ENCODE measurements at regions not wholly inside any gene's neighbourhood (a gene's known extent, or its start where the extent isn't known, plus 50 kb on each side); places are given as distances from the start of the nearest gene placed in this dataset.

DNA sequence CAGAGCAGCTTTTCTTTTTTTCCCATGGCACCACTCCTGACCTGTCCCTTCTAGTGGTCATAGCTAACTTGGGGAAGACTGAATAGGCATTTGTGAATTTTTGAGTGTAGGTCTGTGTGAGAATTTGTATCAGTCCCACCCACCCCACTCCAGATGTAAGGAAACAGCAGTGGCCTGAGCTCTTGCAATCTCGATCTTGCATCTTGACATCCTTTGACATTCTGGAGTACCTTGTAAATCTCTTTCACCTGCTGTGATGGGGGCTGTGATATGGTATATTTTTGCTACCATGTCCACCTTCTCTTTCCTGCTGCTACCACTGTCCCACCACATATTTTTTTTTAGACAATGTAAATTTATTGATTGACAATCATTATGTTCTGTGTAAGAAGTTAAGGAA is 289.3 kb downstream of the MAP2K6 start:
- TF ChIP-seq, protein P1, sequence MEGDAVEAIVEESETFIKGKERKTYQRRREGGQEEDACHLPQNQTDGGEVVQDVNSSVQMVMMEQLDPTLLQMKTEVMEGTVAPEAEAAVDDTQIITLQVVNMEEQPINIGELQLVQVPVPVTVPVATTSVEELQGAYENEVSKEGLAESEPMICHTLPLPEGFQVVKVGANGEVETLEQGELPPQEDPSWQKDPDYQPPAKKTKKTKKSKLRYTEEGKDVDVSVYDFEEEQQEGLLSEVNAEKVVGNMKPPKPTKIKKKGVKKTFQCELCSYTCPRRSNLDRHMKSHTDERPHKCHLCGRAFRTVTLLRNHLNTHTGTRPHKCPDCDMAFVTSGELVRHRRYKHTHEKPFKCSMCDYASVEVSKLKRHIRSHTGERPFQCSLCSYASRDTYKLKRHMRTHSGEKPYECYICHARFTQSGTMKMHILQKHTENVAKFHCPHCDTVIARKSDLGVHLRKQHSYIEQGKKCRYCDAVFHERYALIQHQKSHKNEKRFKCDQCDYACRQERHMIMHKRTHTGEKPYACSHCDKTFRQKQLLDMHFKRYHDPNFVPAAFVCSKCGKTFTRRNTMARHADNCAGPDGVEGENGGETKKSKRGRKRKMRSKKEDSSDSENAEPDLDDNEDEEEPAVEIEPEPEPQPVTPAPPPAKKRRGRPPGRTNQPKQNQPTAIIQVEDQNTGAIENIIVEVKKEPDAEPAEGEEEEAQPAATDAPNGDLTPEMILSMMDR (IDR thresholded peaks at IDR 0.05), result no peak
- no peak for TF ChIP-seq POLR2A (IDR thresholded peaks at IDR 0.05)
